IMR-90 (cell line): ENCODE measurements at regions not wholly inside any gene's neighbourhood (a gene's known extent, or its start where the extent isn't known, plus 50 kb on each side); places are given as distances from the start of the nearest gene placed in this dataset.

Experiments
- ATAC-seq: fragments of 200-7000 bp; cut with Tn5 transposase; 2 replicates; pipeline ENCODE4 v1.9.1; 2020; ENCODE audit warnings: low read depth, mild to moderate bottlenecking, moderate library complexity
- BruUV-seq: library from RNA; stranded (reverse); fragments of 400-500 nt; replicated peaks from 2 replicates; lab custom pipeline; 2021; lab: Mats Ljungman, UMichigan
- CTCF ChIA-PET: fragments of 300-600 bp; formaldehyde crosslinking; extraction: SDS; loops from one replicate; lab custom pipeline; 2021; ENCODE audit warnings: antibody characterized with exemption; lab: Yijun Ruan, JAX
- POLR2A ChIA-PET: fragments of 300-600 bp; sonication (Branson Sonifier 250); formaldehyde crosslinking; loops from one replicate; lab custom pipeline; 2022; ENCODE audit warnings: antibody characterized with exemption; ENCODE audit not compliant: unreplicated experiment; lab: Charles Lee
- DNase-seq: peaks from one replicate; pipeline ENCODE4 v3.0.0; 2013
- H2AFZ ChIP-seq: replicated peaks from 2 replicates; pipeline ENCODE3; 2013; ENCODE audit warnings: low read length, mild to moderate bottlenecking; ENCODE audit not compliant: poor library complexity
- H2AK5ac ChIP-seq: 2 replicates; pipeline ENCODE4 v1.6.1; 2013; ENCODE audit warnings: low read depth, low read length, inconsistent platforms
- H2AK9ac ChIP-seq: replicated peaks from 2 replicates; pipeline ENCODE3; 2013; ENCODE audit warnings: mild to moderate bottlenecking, low read depth, low read length, moderate library complexity; ENCODE audit not compliant: poor library complexity
- H2BK120ac ChIP-seq: 2 replicates; pipeline ENCODE4 v1.6.1; 2013; ENCODE audit warnings: low read depth, low read length, inconsistent platforms
- H2BK15ac ChIP-seq: 3 replicates; pipeline ENCODE4 v1.6.1; 2013; ENCODE audit warnings: low read depth, low read length, inconsistent platforms
- H2BK20ac ChIP-seq: 2 replicates; pipeline ENCODE4 v1.6.1; 2013; ENCODE audit warnings: low read depth, mild to moderate bottlenecking, inconsistent platforms, low read length, moderate library complexity
- H2BK5ac ChIP-seq: 2 replicates; pipeline ENCODE4 v1.6.1; 2013; ENCODE audit warnings: mild to moderate bottlenecking, low read depth, low read length, inconsistent platforms; ENCODE audit not compliant: poor library complexity, severe bottlenecking
- H3K14ac ChIP-seq: replicated peaks from 2 replicates; pipeline ENCODE4 v1.6.1; 2013; ENCODE audit warnings: low read depth, low read length, inconsistent platforms
- H3K18ac ChIP-seq: 2 replicates; pipeline ENCODE4 v1.6.1; 2013; ENCODE audit warnings: low read depth, low read length, control low read depth
- H3K23ac ChIP-seq: 2 replicates; pipeline ENCODE4 v1.6.1; 2013; ENCODE audit warnings: low read depth, low read length, inconsistent platforms
- H3K27ac ChIP-seq: 2 replicates; pipeline ENCODE4 v1.5.1; 2013; ENCODE audit warnings: mild to moderate bottlenecking, control low read depth, low read length; ENCODE audit not compliant: insufficient read depth
- H3K27me3 ChIP-seq: 2 replicates; pipeline ENCODE4 v1.6.1; 2013; ENCODE audit warnings: low read length; ENCODE audit not compliant: control insufficient read depth, insufficient read depth
- H3K36me3 ChIP-seq: 2 replicates; pipeline ENCODE4 v1.6.1; 2013; ENCODE audit warnings: low read length, mixed read lengths; ENCODE audit not compliant: control insufficient read depth, insufficient read depth
- H3K4ac ChIP-seq: 2 replicates; pipeline ENCODE4 v1.6.1; 2013; ENCODE audit warnings: low read depth, low read length, inconsistent platforms
- H3K4me1 ChIP-seq: 2 replicates; pipeline ENCODE4 v1.6.1; 2013; ENCODE audit warnings: low read length, mixed read lengths; ENCODE audit not compliant: control insufficient read depth, insufficient read depth
- H3K4me2 ChIP-seq: 2 replicates; pipeline ENCODE4 v1.6.1; 2013; ENCODE audit warnings: low read depth, mild to moderate bottlenecking, control low read depth, low read length, moderate library complexity
- H3K4me3 ChIP-seq: 2 replicates; pipeline ENCODE4 v1.5.1; 2013; ENCODE audit warnings: low read depth, mild to moderate bottlenecking, control low read depth, low read length, moderate library complexity; ENCODE audit not compliant: insufficient read depth
- H3K56ac ChIP-seq: 2 replicates; pipeline ENCODE4 v1.6.1; 2013; ENCODE audit warnings: low read length, inconsistent platforms; ENCODE audit not compliant: insufficient read depth; ENCODE audit errors: extremely low read depth
- H3K79me1 ChIP-seq, 2 experiments: 2 replicates each; pipeline ENCODE4 v1.6.1; 2013; ENCODE audit warnings: low read length in 2 of 2, inconsistent platforms in 1 of 2, low read depth in 1 of 2
- H3K9ac ChIP-seq: 2 replicates; pipeline ENCODE4 v1.6.1; 2013; ENCODE audit warnings: low read depth, low read length, control low read depth
- H3K9me1 ChIP-seq: 2 replicates; pipeline ENCODE4 v1.6.1; 2013; ENCODE audit warnings: low read length, inconsistent platforms; ENCODE audit not compliant: insufficient read depth
- H3K9me3 ChIP-seq: 2 replicates; pipeline ENCODE4 v1.6.1; 2013; ENCODE audit warnings: low read length; ENCODE audit not compliant: control insufficient read depth, insufficient read depth
- H4K20me1 ChIP-seq: 2 replicates; pipeline ENCODE4 v1.6.1; 2013; ENCODE audit warnings: low read length, inconsistent platforms; ENCODE audit not compliant: insufficient read depth
- H4K5ac ChIP-seq: 2 replicates; pipeline ENCODE4 v1.6.1; 2013; ENCODE audit warnings: mild to moderate bottlenecking, low read depth, low read length, control low read depth
- H4K8ac ChIP-seq, 2 experiments: 2 replicates each; pipeline ENCODE4 v1.6.1; 2013; ENCODE audit warnings: low read depth in 2 of 2, low read length in 2 of 2, control low read depth in 1 of 2, inconsistent platforms in 1 of 2
- H4K91ac ChIP-seq: 2 replicates; pipeline ENCODE4 v1.6.1; 2013; ENCODE audit warnings: low read depth, low read length, inconsistent platforms; ENCODE audit not compliant: insufficient read depth
- MAZ ChIP-seq: IDR thresholded peaks from 2 replicates; pipeline ENCODE4 v1.6.1; 2012; ENCODE audit warnings: low read depth, mild to moderate bottlenecking, low read length, improper control_type of control experiment, moderate library complexity, borderline replicate concordance
- MXI1 ChIP-seq: IDR thresholded peaks from 2 replicates; pipeline ENCODE4 v1.6.1; 2012; ENCODE audit warnings: low read depth, mild to moderate bottlenecking, low read length, moderate library complexity, borderline replicate concordance
- RAD21 ChIP-seq: IDR thresholded peaks from 2 replicates; pipeline ENCODE4 v1.6.1; 2012; ENCODE audit warnings: low read length, improper control_type of control experiment
- RCOR1 ChIP-seq: IDR thresholded peaks from 2 replicates; pipeline ENCODE4 v1.6.1; 2012; ENCODE audit warnings: mild to moderate bottlenecking, low read length, improper control_type of control experiment; ENCODE audit not compliant: insufficient replicate concordance
- USF2 ChIP-seq: fragments of 150-350 bp; IDR thresholded peaks from 2 replicates; pipeline ENCODE4 v1.6.1; 2017; ENCODE audit warnings: mild to moderate bottlenecking, antibody characterized with exemption, low read length, low read depth
- WGBS, 2 experiments: methylation state at CpG; one replicate each; pipeline versions ENCODE4 v1.1.5 to v1.1.7; 2013; ENCODE audit warnings: missing lambda C conversion rate in 2 of 2; ENCODE audit not compliant: insufficient read length in 1 of 2; ENCODE audit errors: extremely low coverage in 2 of 2; 5-methylcytosine and 5-hydroxymethylcytosine counted together
- dilution Hi-C: fragments of 300-500 bp; cut with HindIII; formaldehyde crosslinking; loops from one replicate; pipeline ENCODE4 v1.14.3; 2018; ENCODE audit warnings: low sequenced_read_pairs; ENCODE audit not compliant: unreplicated experiment
- in situ Hi-C: fragments of 300-500 bp; cut with MboI; formaldehyde crosslinking; loops from 3 replicates; pipeline ENCODE4 v1.14.3; 2019; ENCODE audit warnings: low sequenced_read_pairs, inconsistent platforms, mixed read lengths
- intact Hi-C: fragments of 100-400 bp; cut with micrococcal nuclease; formaldehyde crosslinking; loops from 2 replicates; pipeline ENCODE4 v1.10.0; 2022

DNA sequence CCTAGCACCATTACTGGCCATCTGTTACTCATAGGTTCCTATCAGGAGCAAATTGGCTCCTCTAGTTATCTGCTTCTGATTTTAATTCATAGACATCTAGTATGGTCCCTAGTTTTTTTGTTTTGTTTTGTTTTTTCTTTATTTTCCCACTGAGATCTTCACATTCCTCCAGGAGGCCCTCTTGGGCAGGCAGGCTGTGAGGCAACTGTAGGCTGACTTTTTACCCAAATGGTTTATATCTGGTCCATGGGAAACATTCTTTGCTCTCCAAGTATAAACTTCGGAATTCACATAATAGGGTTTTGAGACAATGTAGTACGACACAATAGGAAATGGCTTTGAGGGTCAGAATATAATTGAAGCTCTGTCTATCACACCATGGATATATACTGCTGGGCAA is 250.9 kb upstream of the DAB2 start:
- TF ChIP-seq MAZ (no peak), USF2 (no peak), MXI1 (no peak), RAD21 (no peak), RCOR1 (no peak)
- no peak overlapping the region for H3K9ac ChIP-seq
- no peaks in the 10 kb centered on the region for H3K9me1 ChIP-seq
- no peak overlapping the region for H2BK20ac ChIP-seq
- no peak overlapping the region for H3K27ac ChIP-seq
- H3K4me1 ChIP-seq, result no peaks in the 10 kb centered on the region
- no peak overlapping the region for H3K18ac ChIP-seq
- no peak overlapping the region for H3K14ac ChIP-seq
- ATAC-seq (no peak), DNase-seq (no peak)
- H2BK5ac ChIP-seq, result no peak overlapping the region
- no CpG with 5 or more reads among the region's 2 CpGs for WGBS, 2 experiments
- CTCF ChIA-PET, result no interaction called here
- H3K36me3 ChIP-seq, result no peaks in the 10 kb centered on the region
- peaks cover 7% of the 10 kb centered on the region for H3K27me3 ChIP-seq
- BruUV-seq, result no TSS peak
- H2AFZ ChIP-seq, result no peak overlapping the region
- H2AK5ac ChIP-seq, result no peak overlapping the region
- H4K20me1 ChIP-seq, result no peaks in the 10 kb centered on the region
- H3K4me3 ChIP-seq, result no peak overlapping the region
- intact Hi-C loops (no loop called here), dilution Hi-C loops (no loop called here), in situ Hi-C loops (no loop called here)
- no peaks in the 10 kb centered on the region for H3K79me1 ChIP-seq
- H4K5ac ChIP-seq, result no peak overlapping the region
- H3K4ac ChIP-seq, result no peak overlapping the region
- no peak overlapping the region for H2AK9ac ChIP-seq
- POLR2A ChIA-PET, result interaction anchor here (0.6 kb wide), 1 partner anchor 212 kb away, joined by 4 read pairs; no protein-coding TSS in a partner anchor
- no peak overlapping the region for H2BK15ac ChIP-seq
- H2BK120ac ChIP-seq, result no peak overlapping the region
- no peak overlapping the region for H3K56ac ChIP-seq
- H4K8ac ChIP-seq, result no peak overlapping the region
- H4K91ac ChIP-seq, result no peak overlapping the region
- H3K4me2 ChIP-seq, result no peak overlapping the region
- no peaks in the 10 kb centered on the region for H3K9me3 ChIP-seq
- H3K23ac ChIP-seq, result no peak overlapping the region
